HTR-8/SVneo (cell line): ENCODE measurements at regions not wholly inside any gene's neighbourhood (a gene's known extent, or its start where the extent isn't known, plus 50 kb on each side); places are given as distances from the start of the nearest gene placed in this dataset.

Source experiments
- DNase-seq: peaks from one replicate; pipeline ENCODE4 v3.0.0; 2011; ENCODE audit warnings: low spot score, mixed read lengths; ENCODE audit not compliant: insufficient read length
- FAIRE-seq: peaks from 2 replicates; lab custom pipeline; 2011; peaks lifted over from hg19 to GRCh38; lab: Jason Lieb, UNC

DNA sequence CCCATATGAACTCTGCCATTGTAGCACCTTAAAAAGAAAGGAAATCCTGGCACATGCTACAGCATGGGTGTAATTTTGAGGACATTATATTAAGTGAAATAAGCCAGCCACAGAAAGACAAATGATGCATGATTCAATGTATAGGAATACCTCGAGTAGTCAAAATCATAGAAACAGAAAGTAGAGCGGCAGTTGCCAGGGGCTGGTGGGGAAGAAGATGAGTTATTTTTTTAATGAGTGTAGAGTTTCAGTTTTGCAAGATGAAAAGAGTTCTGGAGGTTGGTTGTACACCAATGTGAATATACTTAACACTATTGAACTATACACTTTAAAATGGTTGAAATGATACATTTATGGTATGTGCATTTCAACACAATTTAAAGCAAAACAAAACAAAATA is 133.0 kb downstream of the ZDHHC21 start:
- FAIRE-seq: no peak

GRCh38 chr9:14554886-14555285 is 138.3 kb downstream of the ZDHHC21 start:
- DNase-seq (no peak), FAIRE-seq (no peak)

More for the DNA sequence above, 133.0 kb downstream of the ZDHHC21 start:
- DNase-seq: no peak

- DNase-seq: no peak
- FAIRE-seq: no peak
Measured at GRCh38 chr9:14547245-14548060, 145.8 kb downstream of the ZDHHC21 start.

DNA sequence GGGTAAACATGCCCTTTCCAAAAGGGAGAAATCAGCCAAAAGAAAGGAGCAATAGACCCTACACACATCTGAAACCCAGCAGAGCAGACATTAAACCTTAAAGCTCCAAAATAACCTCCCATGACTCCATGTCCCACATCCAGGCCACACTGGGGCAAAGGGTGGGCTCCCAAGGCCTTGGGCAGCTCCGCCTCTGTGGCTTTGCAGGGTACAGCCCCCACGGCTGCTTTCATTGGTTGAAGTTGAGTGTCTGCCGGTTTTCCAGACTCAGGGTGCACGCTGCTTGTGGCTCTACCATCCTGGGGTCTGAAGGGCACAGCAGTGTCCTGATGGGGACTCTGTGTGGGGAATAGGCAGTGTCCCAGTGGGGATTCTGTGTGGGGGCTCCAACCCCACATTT is 146.5 kb downstream of the ZDHHC21 start:
- DNase-seq (no peak), FAIRE-seq (no peak)

DNA sequence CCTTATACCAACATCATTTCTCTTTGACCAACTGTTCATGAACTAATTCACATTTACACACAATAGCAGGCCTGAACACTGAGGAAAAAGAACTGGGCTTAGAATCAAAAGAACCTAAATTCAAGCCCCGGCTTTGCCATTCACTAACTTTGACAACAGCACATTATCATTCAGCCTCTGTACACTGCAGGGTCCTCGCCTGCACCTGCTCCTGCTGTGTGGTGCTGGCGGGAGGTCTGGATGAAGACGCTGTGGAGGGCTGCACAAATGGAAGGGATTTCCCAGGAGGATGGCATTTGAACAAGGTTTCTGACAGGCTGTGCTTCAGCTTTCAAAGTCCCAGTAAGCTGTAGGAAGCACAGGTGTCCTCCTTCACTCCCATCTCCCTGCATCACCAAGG is 151.2 kb downstream of the ZDHHC21 start:
- DNase-seq: no peak
- no peak for FAIRE-seq

DNA sequence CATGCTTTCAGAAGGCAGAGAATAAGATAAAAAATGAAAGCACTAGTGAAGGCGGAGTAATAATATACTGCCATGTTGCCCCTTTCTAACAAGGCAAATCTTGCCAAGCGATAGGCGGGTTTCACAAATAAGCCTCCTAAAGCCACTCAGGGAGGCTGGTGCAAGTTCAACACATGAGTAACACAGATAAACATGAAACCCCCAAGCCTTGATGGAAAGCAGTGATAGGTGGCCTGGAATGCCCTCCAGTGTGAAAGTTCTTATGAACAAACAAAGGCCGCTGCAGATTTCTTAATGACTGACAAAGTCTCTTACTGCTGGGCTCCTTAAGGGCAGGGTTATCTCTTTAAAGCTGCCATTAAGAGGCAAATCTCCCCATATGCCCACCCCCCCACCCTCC is 154.7 kb downstream of the ZDHHC21 start:
- FAIRE-seq: no peak
- no peak for DNase-seq

- no peak for FAIRE-seq
- DNase-seq: no peak
Measured at GRCh38 chr9:14535161-14535955, 157.9 kb downstream of the ZDHHC21 start.

DNA sequence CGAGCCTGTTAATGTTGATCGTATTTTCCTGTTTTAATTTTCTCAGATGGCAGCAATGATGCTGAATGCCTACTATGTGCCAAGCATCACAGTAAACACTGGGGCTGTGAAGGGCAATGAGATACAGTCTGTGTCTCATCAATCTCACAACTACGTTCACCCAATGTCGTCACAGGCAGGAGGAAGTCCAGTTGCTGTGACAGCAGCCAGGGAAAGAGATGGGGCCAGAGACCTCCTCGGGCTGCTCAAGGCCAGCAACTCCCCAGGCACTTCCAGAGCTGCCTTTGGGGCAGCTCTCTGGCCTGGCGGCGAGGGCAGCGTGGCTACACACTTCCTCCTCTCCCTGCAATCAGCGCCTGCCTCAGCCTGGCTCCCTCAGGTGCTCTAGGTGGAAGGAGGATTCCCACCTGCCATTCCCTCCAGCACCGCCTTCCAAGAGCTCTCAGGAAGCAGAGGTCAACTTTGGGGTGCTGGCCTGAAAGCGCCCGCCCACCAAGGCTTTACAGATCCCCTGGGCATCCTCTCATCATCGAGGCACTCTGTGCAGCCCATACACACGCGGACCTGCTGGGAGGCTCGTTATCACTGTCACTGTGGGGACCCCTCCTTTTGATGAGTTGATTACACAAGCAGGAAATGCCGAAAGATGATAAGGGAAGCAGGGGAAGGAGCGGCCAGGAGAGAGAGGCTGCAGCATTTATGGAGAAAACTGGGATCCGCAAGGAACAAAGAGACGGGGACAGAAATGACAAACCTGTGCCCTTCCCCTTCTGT is 159.2 kb downstream of the ZDHHC21 start:
- FAIRE-seq: no peak

DNA sequence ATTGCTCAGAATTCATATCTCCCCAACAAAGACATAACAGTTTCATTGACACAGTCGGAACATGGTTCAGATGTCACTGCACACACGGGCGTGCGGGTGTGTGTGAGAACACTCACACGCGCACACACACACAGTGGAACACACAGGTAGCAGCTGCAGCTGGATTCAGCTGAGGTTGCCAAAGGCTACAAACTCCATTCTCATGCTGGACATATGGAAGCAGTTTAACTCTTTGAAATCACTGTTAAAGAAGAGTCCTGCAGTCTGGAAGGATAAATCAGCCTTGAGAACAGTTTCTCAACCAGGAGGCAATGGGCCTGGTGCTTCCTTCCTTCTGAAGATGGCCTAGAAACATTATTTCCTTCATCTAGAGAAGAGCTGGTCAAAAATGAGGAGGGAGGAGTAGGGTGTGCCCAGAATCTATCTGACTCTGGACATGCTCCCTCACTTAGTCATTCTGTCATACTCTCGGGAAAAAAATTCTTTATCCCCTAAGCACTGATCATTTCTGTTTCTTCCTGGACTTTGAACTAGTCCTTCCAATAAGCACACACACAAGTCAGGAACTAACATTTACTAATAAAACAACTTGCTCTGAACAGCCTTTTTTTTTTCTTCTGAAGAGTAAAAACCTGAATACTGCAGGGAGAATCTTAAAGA is 160.6 kb downstream of the ZDHHC21 start:
- no peak for FAIRE-seq
- no peak for DNase-seq

More for the DNA sequence above, 159.2 kb downstream of the ZDHHC21 start:
- no peak for DNase-seq

DNA sequence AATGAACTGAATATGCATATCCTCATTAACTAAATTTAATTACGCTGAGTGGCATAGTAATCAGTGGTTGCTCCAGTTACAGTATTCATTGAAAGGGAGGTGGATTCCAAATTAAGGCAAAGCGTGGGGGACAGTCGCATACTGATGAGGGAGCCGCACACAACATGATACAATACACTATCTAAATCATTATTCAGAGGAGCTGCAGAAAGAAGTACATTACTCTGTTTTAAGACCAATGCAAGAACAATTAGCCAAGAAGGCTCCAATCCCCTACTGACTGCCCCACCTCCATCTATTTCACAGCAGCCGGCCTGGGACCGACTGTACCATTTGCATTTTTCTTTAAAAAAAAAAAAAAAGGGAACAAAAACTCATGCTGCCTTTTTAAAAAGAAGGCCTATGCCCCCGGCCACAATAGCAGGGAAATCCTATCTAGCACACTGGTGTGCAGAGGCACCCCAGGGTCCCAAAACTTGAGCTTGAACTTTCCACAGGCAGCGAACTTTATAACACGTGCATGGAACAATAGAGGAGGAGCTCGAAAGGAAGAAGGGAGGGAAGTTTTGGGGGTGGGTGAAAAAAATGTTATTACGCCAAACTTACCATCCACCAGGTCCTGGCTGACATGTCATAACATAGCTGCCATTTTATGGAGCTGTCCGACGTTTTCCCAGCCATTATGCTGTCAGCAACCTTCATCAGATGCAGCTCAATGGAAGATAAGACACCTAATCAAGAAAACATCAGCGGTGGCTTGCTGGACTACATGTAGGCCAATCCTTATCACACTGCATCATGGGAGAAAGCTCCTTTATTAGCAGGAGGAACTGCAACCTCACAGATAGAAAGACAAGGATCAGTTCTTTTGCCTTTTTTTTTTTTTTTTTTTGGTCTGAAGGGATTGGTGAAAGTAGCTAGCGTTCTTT is 161.6 kb downstream of the ZDHHC21 start:
- DNase-seq (no peak), FAIRE-seq (no peak)

DNA sequence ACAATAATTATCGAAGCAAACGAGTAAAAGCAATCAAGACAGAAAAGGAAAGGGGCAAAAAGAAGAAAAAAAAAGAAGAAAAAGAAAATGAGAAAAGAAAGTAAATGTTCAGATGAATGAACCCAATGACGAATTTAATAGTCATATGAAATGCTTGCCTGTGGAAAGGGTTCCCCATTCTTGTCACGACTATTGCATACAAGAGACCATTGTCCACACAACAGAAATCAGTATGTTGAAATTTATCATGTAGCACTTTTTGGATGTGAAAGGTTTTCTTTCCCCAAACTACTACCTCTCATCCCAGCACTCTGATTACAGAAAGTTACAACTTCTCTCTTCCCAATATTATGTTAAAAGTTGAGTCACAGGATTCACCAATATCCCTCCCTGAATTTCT is 162.4 kb downstream of the ZDHHC21 start:
- DNase-seq (no peak), FAIRE-seq (no peak)

DNA sequence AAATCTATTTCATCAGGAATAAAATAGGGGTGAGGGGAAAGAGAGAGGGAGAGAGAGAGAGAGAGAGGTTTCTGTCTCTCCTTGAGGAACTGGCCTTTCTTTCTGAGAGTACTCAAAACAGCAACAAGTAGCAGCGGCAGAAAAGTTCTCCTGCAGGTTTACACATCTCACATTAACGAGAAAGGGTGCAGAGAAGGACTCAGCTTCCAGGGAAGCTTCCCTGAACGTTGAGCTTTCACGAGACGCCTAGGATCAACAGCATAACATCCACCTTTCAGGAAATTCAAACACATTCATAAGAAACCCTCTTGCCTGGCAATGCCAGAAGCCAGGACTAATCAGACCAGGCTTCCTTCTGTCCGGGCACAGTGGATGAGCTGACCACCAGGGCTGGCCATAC is 162.9 kb downstream of the ZDHHC21 start:
- FAIRE-seq (no peak), DNase-seq (no peak)

DNA sequence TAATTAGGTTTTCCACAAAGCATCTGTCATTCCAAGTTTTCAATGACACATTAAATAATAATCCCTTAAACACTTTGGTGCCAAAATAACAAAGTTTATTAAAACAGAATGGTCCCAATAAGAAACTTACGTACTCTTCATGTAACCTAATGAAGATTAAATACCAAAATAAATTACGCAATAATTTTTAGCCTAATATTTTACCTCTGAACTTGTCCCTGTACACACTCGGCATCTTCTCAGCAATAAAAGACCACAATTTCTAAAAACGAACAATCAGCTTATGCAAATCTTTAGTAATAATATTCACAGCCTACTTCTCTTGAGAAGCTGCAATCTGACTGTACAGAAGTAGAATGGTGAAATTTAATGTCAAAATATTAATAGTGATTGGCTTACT is 163.6 kb downstream of the ZDHHC21 start:
- DNase-seq (no peak), FAIRE-seq (no peak)

GRCh38 chr9:14529054-14529453 is 164.2 kb downstream of the ZDHHC21 start:
- FAIRE-seq: no peak

GRCh38 chr9:14526504-14526903 is 166.7 kb downstream of the ZDHHC21 start:
- no peak for FAIRE-seq
- DNase-seq: no peak

More at GRCh38 chr9:14529054-14529453, 164.2 kb downstream of the ZDHHC21 start:
- no peak for DNase-seq

DNA sequence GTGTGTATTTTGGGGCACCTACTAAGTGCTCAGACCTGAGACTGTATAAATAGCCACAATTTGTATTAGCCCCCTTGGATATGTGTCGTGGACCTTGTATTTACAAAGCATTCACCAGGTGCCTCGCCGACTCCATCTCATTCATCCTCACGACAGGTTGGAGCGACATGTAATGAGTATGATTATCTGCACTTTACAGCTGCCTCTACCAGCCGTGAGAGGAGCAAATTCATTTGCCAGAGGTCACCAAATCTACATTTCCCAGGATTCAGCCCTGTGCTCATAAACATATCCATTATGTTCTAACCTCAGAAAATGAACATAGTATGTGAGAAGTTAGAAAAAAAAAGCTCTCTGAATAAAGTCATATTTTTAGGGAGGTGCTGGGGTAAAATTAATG is 167.4 kb downstream of the ZDHHC21 start:
- no peak for FAIRE-seq
- DNase-seq: no peak

- no peak for DNase-seq
- FAIRE-seq: no peak
Measured at GRCh38 chr9:14524873-14525515, 168.2 kb downstream of the ZDHHC21 start.

GRCh38 chr9:14523545-14523944 is 169.7 kb downstream of the ZDHHC21 start:
- DNase-seq (no peak), FAIRE-seq (no peak)
